Gastroesophageal sphincter (tissue), 4 donors: ENCODE measurements at regions not wholly inside any gene's neighbourhood (a gene's known extent, or its start where the extent isn't known, plus 50 kb on each side); places are given as distances from the start of the nearest gene placed in this dataset.
"Not testable (repeated sequence)": the region's sequence is repeated elsewhere in the genome, so short reads cannot be mapped to it uniquely, and the experiment has no call there.

Experiments used
- ATAC-seq: fragments of 150-250 bp; one replicate; pipeline ENCODE4 v1.9.1; 2016; ENCODE audit warnings: mild to moderate bottlenecking, moderate library complexity
- H3K27ac ChIP-seq, 4 donors: fragments of 200-600 bp; sonication (generic) in 3 of 4; 1 replicate in 3 of 4; 2 replicates in 1 of 4; pipeline ENCODE4 v1.5.1; 2016 to 2019
- H3K27me3 ChIP-seq: fragments of 200-600 bp; sonication (generic); one replicate; pipeline ENCODE4 v1.5.1; 2019
- H3K36me3 ChIP-seq, 2 donors: fragments of 200-600 bp; sonication (generic); one replicate each; pipeline ENCODE4 v1.5.1; 2019; ENCODE audit warnings: control low read depth in 1 of 2
- H3K4me1 ChIP-seq, 3 donors: fragments of 200-600 bp; sonication (generic); 1 replicate in 2 of 3; 2 replicates in 1 of 3; pipeline ENCODE4 v1.5.1; 2016 to 2019; ENCODE audit warnings: control low read depth in 2 of 3
- H3K4me3 ChIP-seq, 2 donors: fragments of 200-600 bp; sonication (generic); one replicate each; pipeline ENCODE4 v1.5.1; 2019; ENCODE audit warnings: mild to moderate bottlenecking in 1 of 2, moderate library complexity in 1 of 2
- H3K9me3 ChIP-seq, 3 donors: fragments of 200-600 bp; sonication (generic); one replicate each; pipeline ENCODE4 v1.5.1; 2017 to 2019; ENCODE audit warnings: control low read depth in 2 of 3
- CTCF ChIP-seq, 4 experiments: fragments of 200-600 bp in 2 of 4; fragments of 450-650 bp in 2 of 4; sonication (generic) in 1 of 4; IDR thresholded peaks; one replicate each; pipeline ENCODE4 v1.5.1; 2017 to 2019; ENCODE audit warnings: antibody characterized with exemption in 4 of 4, mild to moderate bottlenecking in 2 of 4, moderate library complexity in 2 of 4
- EP300 ChIP-seq: sonication (generic); formaldehyde crosslinking; IDR thresholded peaks from one replicate; pipeline ENCODE4 v1.6.1; 2017; ENCODE audit warnings: antibody characterized with exemption, mild to moderate bottlenecking
- POLR2A ChIP-seq, 2 donors: fragments of 450-650 bp; IDR thresholded peaks; one replicate each; pipeline ENCODE4 v1.6.1; 2017; ENCODE audit warnings: antibody characterized with exemption in 2 of 2, mild to moderate bottlenecking in 2 of 2, moderate library complexity in 1 of 2
- POLR2AphosphoS5 ChIP-seq: sonication (generic); formaldehyde crosslinking; IDR thresholded peaks from one replicate; pipeline ENCODE4 v1.6.1; 2017; ENCODE audit warnings: antibody characterized with exemption
- WGBS, 2 donors: methylation state at CpG; one replicate each; pipeline ENCODE4 v1.1.5; 2018; ENCODE audit warnings: low coverage in 1 of 2; 5-methylcytosine and 5-hydroxymethylcytosine counted together

DNA sequence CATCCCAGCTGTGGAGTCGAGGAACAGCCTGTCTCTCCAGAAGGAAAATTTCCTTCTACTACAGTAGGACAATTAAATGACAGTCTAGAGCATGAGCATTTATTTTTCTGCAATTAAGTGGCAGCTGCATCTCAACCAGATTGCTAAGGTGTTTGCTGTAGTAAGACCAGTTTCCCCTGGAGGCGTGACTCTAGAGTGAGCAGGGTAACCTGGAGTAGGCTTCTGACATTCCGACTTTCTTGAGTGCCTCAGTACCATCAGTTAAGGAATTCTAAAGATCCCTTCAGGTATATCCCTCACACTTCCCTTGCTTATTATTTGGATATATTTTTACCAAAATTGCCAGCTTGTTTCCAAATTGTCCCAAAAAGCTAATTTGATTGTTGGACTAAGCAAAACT, 59.2 kb upstream of the IRX2 start:
- TF ChIP-seq POLR2A (IDR thresholded peaks at IDR 0.05), result no peak
- TF ChIP-seq POLR2AphosphoS5, result no peak
- TF ChIP-seq CTCF (IDR thresholded peaks at IDR 0.05), result no peak
- no peak for TF ChIP-seq EP300
- Histone ChIP-seq H3K36me3 (no peaks in the 10 kb centered on the region), H3K27me3 (peaks cover 26% of the 10 kb centered on the region), H3K4me1 (no peaks in the 10 kb centered on the region), H3K9me3 (no peaks in the 10 kb centered on the region), H3K4me3 (no peak overlapping the region), H3K27ac (no peak overlapping the region)
- 72 to 75% methylated on average over 2 to 3 of the region's 3 CpGs for WGBS, 2 donors
- no peak for ATAC-seq

DNA sequence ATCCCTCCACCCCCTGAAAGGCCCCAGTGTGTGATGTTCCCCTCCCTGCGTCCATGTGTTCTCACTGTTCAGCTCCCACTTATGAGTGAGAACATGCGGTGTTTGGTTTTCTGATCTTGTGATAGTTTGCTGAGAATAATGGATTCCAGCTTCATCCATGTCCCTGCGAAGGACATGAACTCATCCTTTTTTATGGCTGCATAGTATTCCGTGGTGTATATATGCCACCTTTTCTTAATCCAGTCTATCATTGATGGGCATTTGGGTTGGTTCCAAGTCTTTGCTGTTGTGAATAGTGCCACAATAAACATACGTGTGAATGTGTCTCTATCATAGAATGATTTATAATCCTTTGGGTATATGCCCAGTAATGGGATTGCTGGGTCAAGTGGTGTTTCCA, 55.8 kb upstream of the IRX2 start:
- H3K9me3 ChIP-seq, H3K27ac ChIP-seq, H3K36me3 ChIP-seq, H3K4me1 ChIP-seq, H3K4me3 ChIP-seq, ATAC-seq: not testable (repeated sequence)
- peaks cover 11% of the 10 kb centered on the region for H3K27me3 ChIP-seq
- WGBS, 2 donors, result 62 to 71% methylated on average over 4 to 5 of the region's 5 CpGs

- no CpG with 5 or more reads among the region's 12 CpGs for WGBS, 2 donors
- no peak overlapping the region for H3K27ac ChIP-seq
- no peaks in the 10 kb centered on the region for H3K4me1 ChIP-seq
- TF ChIP-seq POLR2AphosphoS5 (no peak), POLR2A (IDR thresholded peaks at IDR 0.05) (no peak), EP300 (no peak), CTCF (IDR thresholded peaks at IDR 0.05) (no peak)
- H3K27me3 ChIP-seq, result peaks cover 11% of the 10 kb centered on the region
- H3K9me3 ChIP-seq, result no peaks in the 10 kb centered on the region
- H3K4me3 ChIP-seq, result no peak overlapping the region
- no peaks in the 10 kb centered on the region for H3K36me3 ChIP-seq
- no peak for ATAC-seq
Measured at GRCh38 chr5:2806176-2806575, 54.7 kb upstream of the IRX2 start.

DNA sequence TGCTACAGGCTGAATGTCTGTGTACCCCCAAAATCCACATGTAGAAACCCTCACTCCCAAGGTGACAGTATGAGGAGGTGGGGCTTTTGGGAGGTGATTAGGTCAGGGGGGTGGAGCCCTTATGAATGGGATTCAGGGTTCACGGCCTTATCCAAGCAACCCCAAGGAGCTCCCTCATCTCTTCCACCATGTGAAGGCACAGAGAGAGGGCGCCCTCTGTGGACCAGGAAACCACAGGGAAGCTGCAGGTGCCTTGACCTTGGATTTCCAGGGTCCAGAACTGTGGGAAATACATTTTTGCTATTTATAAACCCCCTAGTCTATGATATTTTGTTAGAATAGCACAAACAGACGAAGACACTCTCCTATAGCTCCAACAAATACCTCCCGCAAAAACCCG, 53.6 kb upstream of the IRX2 start:
- 72 to 73% methylated on average over 3 of the region's 5 CpGs for WGBS, 2 donors
- H3K27ac ChIP-seq, result no peak overlapping the region

GRCh38 chr5:2803751-2804150, 52.3 kb upstream of the IRX2 start:
- TF ChIP-seq POLR2AphosphoS5 (no peak), EP300 (no peak), POLR2A (IDR thresholded peaks at IDR 0.05) (no peak), CTCF (IDR thresholded peaks at IDR 0.05) (no peak)
- WGBS, 2 donors, result 100% methylated on average over 1 of the region's 2 CpGs; no CpG with 5 or more reads in 1 of the 2 donors
- Histone ChIP-seq H3K9me3 (no peaks in the 10 kb centered on the region), H3K4me1 (no peaks in the 10 kb centered on the region), H3K27me3 (peaks cover 30% of the 10 kb centered on the region), H3K27ac (no peak overlapping the region), H3K4me3 (no peak overlapping the region), H3K36me3 (no peaks in the 10 kb centered on the region)
- no peak for ATAC-seq

More for the DNA sequence above, 53.6 kb upstream of the IRX2 start:
- Histone ChIP-seq H3K36me3 (no peaks in the 10 kb centered on the region), H3K9me3 (no peaks in the 10 kb centered on the region), H3K27me3 (peaks cover 20% of the 10 kb centered on the region), H3K4me3 (no peak overlapping the region), H3K4me1 (no peaks in the 10 kb centered on the region)
- no peak for TF ChIP-seq POLR2AphosphoS5
- TF ChIP-seq POLR2A (IDR thresholded peaks at IDR 0.05), result no peak
- no peak for TF ChIP-seq EP300
- no peak for TF ChIP-seq CTCF (IDR thresholded peaks at IDR 0.05)
- no peak for ATAC-seq
